AG09319 (cell line): ENCODE measurements at regions not wholly inside any gene's neighbourhood (a gene's known extent, or its start where the extent isn't known, plus 50 kb on each side); places are given as distances from the start of the nearest gene placed in this dataset.

Experiments used
- DNase-seq: peaks from one replicate; pipeline ENCODE4 v3.0.0-alpha.2; 2010; ENCODE audit warnings: low read depth; ENCODE audit errors: extremely low read depth
- CTCF ChIP-seq: IDR thresholded peaks from 2 replicates; pipeline ENCODE4 v1.5.1; 2011; ENCODE audit warnings: low read depth, mild to moderate bottlenecking, inconsistent platforms, low read length, moderate library complexity

GRCh38 chr2:13089971-13090370, 373.2 kb downstream of the TRIB2 start:
- DNase-seq: no peak
- TF ChIP-seq CTCF: no peak

- TF ChIP-seq CTCF: no peak
- no peak for DNase-seq
Observed at GRCh38 chr2:13091455-13091854, 374.7 kb downstream of the TRIB2 start.

- no peak for TF ChIP-seq CTCF
- DNase-seq: no peak
Observed at GRCh38 chr2:13091861-13092378, 375.2 kb downstream of the TRIB2 start.

GRCh38 chr2:13093416-13093991, 376.8 kb downstream of the TRIB2 start:
- DNase-seq: no peak
- TF ChIP-seq CTCF: no peak

- DNase-seq: no peak
- no peak for TF ChIP-seq CTCF
Observed at GRCh38 chr2:13102397-13103063, 385.8 kb downstream of the TRIB2 start.

GRCh38 chr2:13103151-13103550, 386.4 kb downstream of the TRIB2 start:
- no peak for TF ChIP-seq CTCF
- DNase-seq: no peak

- TF ChIP-seq CTCF: no peak
- no peak for DNase-seq
Observed at GRCh38 chr2:13103778-13104493, 387.2 kb downstream of the TRIB2 start.
